Keratinocyte (primary cell): ENCODE measurements at regions not wholly inside any gene's neighbourhood (a gene's known extent, or its start where the extent isn't known, plus 50 kb on each side); places are given as distances from the start of the nearest gene placed in this dataset.
A peak's percentile ranks its signal among the peaks of the same experiment; 100 is the strongest.

Source experiments
- DNase-seq: peaks from one replicate; pipeline ENCODE4 v3.0.0-alpha.2; 2011; ENCODE audit warnings: low read depth, missing footprints, low spot score
- FAIRE-seq: peaks from 2 replicates; lab custom pipeline; 2011; peaks lifted over from hg19 to GRCh38; lab: Jason Lieb, UNC
- H2AFZ ChIP-seq: 2 replicates; pipeline ENCODE4 v1.6.0; 2012; ENCODE audit warnings: low read length, control low read depth, inconsistent platforms; ENCODE audit not compliant: control insufficient read depth
- H3K27ac ChIP-seq: 2 replicates; pipeline ENCODE4 v1.5.1; 2011; ENCODE audit warnings: low read length; ENCODE audit not compliant: control insufficient read depth, insufficient read depth
- H3K27me3 ChIP-seq: 3 replicates; pipeline ENCODE4 v1.6.0; 2011; ENCODE audit warnings: low read length; ENCODE audit not compliant: control insufficient read depth, insufficient read depth; ENCODE audit errors: extremely low read depth
- H3K36me3 ChIP-seq, 2 experiments: 2 replicates in 1 of 2; 3 replicates in 1 of 2; pipeline ENCODE4 v1.5.1; 2011; ENCODE audit warnings: low read length in 2 of 2, mild to moderate bottlenecking in 1 of 2; ENCODE audit not compliant: control insufficient read depth in 2 of 2, insufficient read depth in 2 of 2; ENCODE audit errors: extremely low read depth in 1 of 2
- H3K4me1 ChIP-seq: 3 replicates; pipeline ENCODE4 v1.5.1; 2011; ENCODE audit warnings: low read length; ENCODE audit not compliant: control insufficient read depth, insufficient read depth; ENCODE audit errors: extremely low read depth
- H3K4me2 ChIP-seq: 3 replicates; pipeline ENCODE4 v1.6.0; 2011; ENCODE audit warnings: low read depth, low read length; ENCODE audit not compliant: control insufficient read depth, insufficient read depth; ENCODE audit errors: extremely low read depth
- H3K4me3 ChIP-seq, 3 experiments: fragments of 200-600 bp in 1 of 3; sonication (generic) in 1 of 3; 2 replicates in 2 of 3; 3 replicates in 1 of 3; pipeline ENCODE4 v1.5.1; 2011 to 2016; ENCODE audit warnings: low read length in 3 of 3, mild to moderate bottlenecking in 3 of 3, control low read depth in 2 of 3, inconsistent platforms in 1 of 3, low read depth in 1 of 3, mixed read lengths in 1 of 3, mixed run types in 1 of 3, moderate library complexity in 1 of 3; ENCODE audit not compliant: control insufficient read depth in 2 of 3, insufficient read depth in 2 of 3; ENCODE audit errors: extremely low read depth in 1 of 3
- H3K79me2 ChIP-seq: 2 replicates; pipeline ENCODE4 v1.6.0; 2012; ENCODE audit warnings: low read length; ENCODE audit not compliant: control insufficient read depth, insufficient read depth
- H3K9ac ChIP-seq: 3 replicates; pipeline ENCODE4 v1.6.0; 2011; ENCODE audit warnings: low read length; ENCODE audit not compliant: control insufficient read depth, insufficient read depth; ENCODE audit errors: extremely low read depth
- H3K9me1 ChIP-seq: 3 replicates; pipeline ENCODE4 v1.6.0; 2011; ENCODE audit warnings: low read length; ENCODE audit not compliant: control insufficient read depth, insufficient read depth; ENCODE audit errors: extremely low read depth
- H3K9me3 ChIP-seq: 2 replicates; pipeline ENCODE4 v1.5.1; 2012; ENCODE audit warnings: low read depth, low read length; ENCODE audit not compliant: control insufficient read depth
- H4K20me1 ChIP-seq: 3 replicates; pipeline ENCODE4 v1.6.0; 2011; ENCODE audit warnings: low read length; ENCODE audit not compliant: control insufficient read depth, insufficient read depth; ENCODE audit errors: extremely low read depth
- CTCF ChIP-seq, 3 experiments: IDR thresholded peaks in 1 of 3; conservative IDR thresholded peaks in 1 of 3; optimal IDR thresholded peaks in 1 of 3; 2 replicates in 2 of 3; 3 replicates in 1 of 3; pipeline versions ENCODE3 to v1.5.1; 2011; ENCODE audit warnings: low read length in 3 of 3, mild to moderate bottlenecking in 3 of 3, moderate library complexity in 2 of 3, control low read depth in 1 of 3, inconsistent platforms in 1 of 3; ENCODE audit not compliant: insufficient read depth in 2 of 3; ENCODE audit errors: extremely low read depth in 1 of 3
- EZH2 ChIP-seq: IDR thresholded peaks from one replicate; pipeline ENCODE4 v1.6.1; 2012; ENCODE audit warnings: inconsistent platforms, mild to moderate bottlenecking, low read length, moderate library complexity
- dilution Hi-C: fragments of 300-500 bp; cut with MboI; formaldehyde crosslinking; loops from one replicate; pipeline ENCODE4 v1.7.0; 2020; ENCODE audit warnings: low sequenced_read_pairs; ENCODE audit not compliant: extremely low pct_ligation_motif_present

GRCh38 chr13:106259928-106260327, 275.5 kb downstream of the EFNB2 start:
- H3K4me2 ChIP-seq: no peak overlapping the region
- no peak overlapping the region for H3K4me3 ChIP-seq
- no peaks in the 10 kb centered on the region for H3K4me1 ChIP-seq
- no peaks in the 10 kb centered on the region for H3K36me3 ChIP-seq
- no peaks in the 10 kb centered on the region for H3K79me2 ChIP-seq
- H4K20me1 ChIP-seq: no peaks in the 10 kb centered on the region
- no peak for TF ChIP-seq EZH2
- no peak for TF ChIP-seq CTCF (optimal IDR thresholded peaks at IDR 0.05 in 1 of 3, IDR thresholded peaks at IDR 0.05 in 1 of 3, conservative IDR thresholded peaks at IDR 0.05 in 1 of 3; ENCODE audit: extremely low read depth in 1 of 3, insufficient read depth in 2 of 3, low read length in 3 of 3)
- H3K9me1 ChIP-seq: no peaks in the 10 kb centered on the region
- DNase-seq (no peak), FAIRE-seq (no peak)
- no peak overlapping the region for H3K27ac ChIP-seq
- H3K9me3 ChIP-seq: no peaks in the 10 kb centered on the region
- H3K27me3 ChIP-seq: no peaks in the 10 kb centered on the region
- dilution Hi-C loops: no loop called here
- H2AFZ ChIP-seq: no peak overlapping the region
- H3K9ac ChIP-seq: no peak overlapping the region

- Histone ChIP-seq H3K4me2 (no peak overlapping the region), H3K27ac (no peak overlapping the region), H3K4me3 (no peak overlapping the region), H2AFZ (peak overlapping the region; percentile 16), H3K36me3 (no peaks in the 10 kb centered on the region), H3K9me1 (no peaks in the 10 kb centered on the region), H4K20me1 (no peaks in the 10 kb centered on the region), H3K4me1 (no peaks in the 10 kb centered on the region), H3K9me3 (no peaks in the 10 kb centered on the region), H3K79me2 (no peaks in the 10 kb centered on the region), H3K9ac (no peak overlapping the region), H3K27me3 (no peaks in the 10 kb centered on the region)
- dilution Hi-C loops: no loop called here
- TF ChIP-seq CTCF (optimal IDR thresholded peaks at IDR 0.05 in 1 of 3, IDR thresholded peaks at IDR 0.05 in 1 of 3, conservative IDR thresholded peaks at IDR 0.05 in 1 of 3; ENCODE audit: extremely low read depth in 1 of 3, insufficient read depth in 2 of 3, low read length in 3 of 3) (no peak), EZH2 (no peak)
- DNase-seq (no peak), FAIRE-seq (no peak)
These were observed 288.7 kb downstream of the EFNB2 start for GRCh38 chr13:106246666-106247188.
